Smooth muscle cell (in vitro differentiated cells): ENCODE measurements at regions not wholly inside any gene's neighbourhood (a gene's known extent, or its start where the extent isn't known, plus 50 kb on each side); places are given as distances from the start of the nearest gene placed in this dataset.

Experiments
- DNase-seq: peaks from one replicate; lab custom pipeline; 2025; ENCODE audit not compliant: unreplicated experiment; lab: John Stamatoyannopoulos, UW
- H2AFZ ChIP-seq: fragments of 200-600 bp; sonication (generic); 2 replicates; pipeline ENCODE4 v1.6.0; 2016; ENCODE audit warnings: antibody characterized with exemption, low read depth, mild to moderate bottlenecking
- H3F3A ChIP-seq: fragments of 200-600 bp; sonication (generic); 2 replicates; pipeline ENCODE4 v1.6.0; 2017; ENCODE audit warnings: antibody characterized with exemption, low read depth
- H3K27ac ChIP-seq: fragments of 200-600 bp; sonication (generic); 2 replicates; pipeline ENCODE4 v1.5.1; 2016; ENCODE audit warnings: low read depth, mild to moderate bottlenecking
- H3K27me3 ChIP-seq: fragments of 200-600 bp; sonication (generic); 2 replicates; pipeline ENCODE4 v1.6.1; 2016; ENCODE audit warnings: low read depth, mild to moderate bottlenecking
- H3K36me3 ChIP-seq: fragments of 200-600 bp; sonication (generic); 2 replicates; pipeline ENCODE4 v1.5.1; 2016; ENCODE audit warnings: low read depth
- H3K4me1 ChIP-seq: fragments of 200-600 bp; sonication (generic); 2 replicates; pipeline ENCODE4 v1.5.1; 2016; ENCODE audit warnings: low read depth
- H3K4me2 ChIP-seq: fragments of 200-600 bp; sonication (generic); 2 replicates; pipeline ENCODE4 v1.6.0; 2016; ENCODE audit warnings: mild to moderate bottlenecking
- H3K4me3 ChIP-seq: fragments of 200-600 bp; sonication (generic); 2 replicates; pipeline ENCODE4 v1.5.1; 2016; ENCODE audit warnings: mild to moderate bottlenecking
- H3K79me2 ChIP-seq: fragments of 200-600 bp; sonication (generic); 2 replicates; pipeline ENCODE4 v1.6.0; 2016; ENCODE audit warnings: low read depth, mild to moderate bottlenecking
- H3K9ac ChIP-seq: fragments of 200-600 bp; sonication (generic); 2 replicates; pipeline ENCODE4 v1.6.0; 2016; ENCODE audit warnings: low read depth
- H3K9me3 ChIP-seq: fragments of 200-600 bp; sonication (generic); replicated peaks from 2 replicates; pipeline ENCODE4 v1.5.1; 2016; ENCODE audit warnings: low read depth
- H4K20me1 ChIP-seq: fragments of 200-600 bp; sonication (generic); 2 replicates; pipeline ENCODE4 v1.6.0; 2016; ENCODE audit warnings: low read depth
- CTCF ChIP-seq: fragments of 200-600 bp; sonication (generic); IDR thresholded peaks from 2 replicates; pipeline ENCODE4 v1.5.1; 2017; ENCODE audit warnings: borderline replicate concordance, mild to moderate bottlenecking, antibody characterized with exemption; ENCODE audit not compliant: insufficient read depth, poor library complexity, severe bottlenecking
- WGBS: methylation state at CpG from one replicate; pipeline ENCODE4 v1.1.7; 2016; ENCODE audit warnings: low lambda C conversion rate; 5-methylcytosine and 5-hydroxymethylcytosine counted together

GRCh38 chr12:102745971-102746600 is 171.0 kb downstream of the PAH start:
- Histone ChIP-seq H3K36me3 (no peaks in the 10 kb centered on the region), H3K27ac (peak overlapping the region; percentile 58), H3K9me3 (no peaks in the 10 kb centered on the region), H4K20me1 (no peaks in the 10 kb centered on the region), H2AFZ (peak overlapping the region; percentile 20), H3K9ac (no peak overlapping the region), H3K4me1 (no peaks in the 10 kb centered on the region), H3K4me3 (no peak overlapping the region), H3K27me3 (no peaks in the 10 kb centered on the region), H3K4me2 (no peak overlapping the region), H3F3A (peaks cover 5% of the 10 kb centered on the region), H3K79me2 (no peaks in the 10 kb centered on the region)
- no peak for TF ChIP-seq CTCF
- WGBS = 39% methylated on average over 8 of the region's 8 CpGs
- DNase-seq = no peak

GRCh38 chr12:102741196-102741595 is 175.8 kb downstream of the PAH start:
- Histone ChIP-seq H3K36me3 (no peaks in the 10 kb centered on the region), H3F3A (peaks cover 6% of the 10 kb centered on the region), H3K4me3 (no peak overlapping the region), H3K9ac (no peak overlapping the region), H3K27ac (no peak overlapping the region), H4K20me1 (no peaks in the 10 kb centered on the region), H2AFZ (no peak overlapping the region), H3K9me3 (no peaks in the 10 kb centered on the region), H3K27me3 (no peaks in the 10 kb centered on the region), H3K4me1 (no peaks in the 10 kb centered on the region), H3K4me2 (no peak overlapping the region), H3K79me2 (no peaks in the 10 kb centered on the region)
- TF ChIP-seq CTCF = no peak
- 93% methylated on average over 3 of the region's 3 CpGs for WGBS
- DNase-seq = no peak

GRCh38 chr12:102740141-102740955 is 176.7 kb downstream of the PAH start:
- no peaks in the 10 kb centered on the region for H3K36me3 ChIP-seq
- H3K9me3 ChIP-seq = no peaks in the 10 kb centered on the region
- peak overlapping the region; percentile 2 for H3K27ac ChIP-seq
- no peak overlapping the region for H3K4me3 ChIP-seq
- H2AFZ ChIP-seq = peak overlapping the region; percentile 1
- no peak for DNase-seq
- no peak overlapping the region for H3K9ac ChIP-seq
- WGBS = 34% methylated on average over 3 of the region's 3 CpGs
- peaks cover 6% of the 10 kb centered on the region for H3F3A ChIP-seq
- no peaks in the 10 kb centered on the region for H3K27me3 ChIP-seq
- no peaks in the 10 kb centered on the region for H4K20me1 ChIP-seq
- no peaks in the 10 kb centered on the region for H3K79me2 ChIP-seq
- TF ChIP-seq CTCF = peak; percentile 45
- no peak overlapping the region for H3K4me2 ChIP-seq
- H3K4me1 ChIP-seq = no peaks in the 10 kb centered on the region

- Histone ChIP-seq H3K36me3 (no peaks in the 10 kb centered on the region), H3F3A (peaks cover 6% of the 10 kb centered on the region), H3K4me3 (no peak overlapping the region), H3K9ac (no peak overlapping the region), H3K27me3 (no peaks in the 10 kb centered on the region), H2AFZ (no peak overlapping the region), H4K20me1 (no peaks in the 10 kb centered on the region), H3K79me2 (no peaks in the 10 kb centered on the region), H3K4me2 (no peak overlapping the region), H3K27ac (no peak overlapping the region), H3K4me1 (no peaks in the 10 kb centered on the region), H3K9me3 (no peaks in the 10 kb centered on the region)
- DNase-seq = no peak
- no peak for TF ChIP-seq CTCF
- WGBS = 94% methylated on average over 1 of the region's 1 CpG
These were observed 180.7 kb downstream of the PAH start for GRCh38 chr12:102736328-102736727.
